ENCODE measurements at regions not wholly inside any gene's neighbourhood (a gene's known extent, or its start where the extent isn't known, plus 50 kb on each side); places are given as distances from the start of the nearest gene placed in this dataset.

DNA sequence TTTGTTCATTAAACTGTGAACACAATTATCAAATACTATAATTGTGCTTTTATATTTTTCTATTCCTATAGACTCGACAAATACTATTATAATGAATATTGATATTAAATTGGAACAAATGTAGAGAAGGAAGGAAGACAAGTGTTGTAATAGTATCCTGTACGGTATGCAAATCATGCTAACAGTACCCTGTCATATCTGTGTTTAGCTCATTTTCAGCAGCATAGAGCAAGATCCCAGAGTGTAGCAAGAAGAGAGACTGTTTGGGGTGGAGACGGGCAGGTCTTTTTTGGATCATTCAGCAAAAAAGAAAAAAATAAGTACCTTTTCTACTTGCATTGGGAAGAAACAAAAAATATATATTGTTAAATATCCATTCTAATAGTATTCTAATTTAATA is 224.1 kb downstream of the TPRG1 start:
- Mint-ChIP-seq H3K27me3 (peaks cover 0 to 1% of the 10 kb centered on the region in 2 donors), H3K4me3 (no peak overlapping the region), H3K27ac (no peak overlapping the region), H3K4me1 (peaks cover 13 to 20% (median 17%) of the 10 kb centered on the region in 4 donors), H3K36me3 (no peaks in the 10 kb centered on the region), H3K9me3 (no peaks in the 10 kb centered on the region)
- Histone ChIP-seq H3K4me1 (ENCODE audit: insufficient read depth, low read length) (peaks cover 13% of the 10 kb centered on the region), H3K27ac (ENCODE audit: low read depth, low read length) (no peak overlapping the region), H3K36me3 (ENCODE audit: insufficient read depth, low read length) (no peaks in the 10 kb centered on the region), H3K9me3 (ENCODE audit: control insufficient read depth in 1 of 2, low read length in 2 of 2) (no peaks in the 10 kb centered on the region), H3K27me3 (ENCODE audit: insufficient read depth, low read length) (no peaks in the 10 kb centered on the region), H3K4me3 (ENCODE audit: low read length in 2 of 2) (no peak overlapping the region)
- CTCF ChIA-PET (ENCODE audit: partially characterized antibody): no interaction called here
- intact Hi-C loops (cut with micrococcal nuclease): no loop called here
- POLR2A ChIA-PET (ENCODE audit: partially characterized antibody): no interaction called here
- no peak for DNase-seq

DNA sequence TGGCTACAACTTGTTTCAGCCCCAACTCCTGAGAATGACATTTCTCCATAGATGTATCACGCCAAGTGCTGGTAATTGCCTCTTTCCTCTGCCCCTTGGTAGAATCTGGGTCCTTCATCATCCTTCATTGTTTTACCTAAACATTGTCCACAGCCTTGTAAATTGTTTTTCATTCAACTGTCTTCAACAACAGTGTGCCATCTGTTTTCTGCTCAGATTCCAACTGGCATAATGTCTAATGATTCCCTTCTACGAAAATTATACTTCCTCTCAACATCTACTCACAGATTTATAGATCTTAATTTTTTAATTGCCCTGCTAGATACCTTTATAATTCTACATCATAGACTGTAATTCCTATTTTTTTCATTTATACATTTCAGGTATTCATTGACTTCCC is 226.9 kb downstream of the TPRG1 start:
- intact Hi-C loops (cut with micrococcal nuclease): no loop called here
- peaks cover 13% of the 10 kb centered on the region for H3K4me1 ChIP-seq (ENCODE audit: insufficient read depth, low read length)
- H3K27me3 ChIP-seq (ENCODE audit: insufficient read depth, low read length): no peaks in the 10 kb centered on the region
- H3K27ac ChIP-seq (ENCODE audit: low read depth, low read length): no peak overlapping the region
- no peaks in the 10 kb centered on the region for H3K36me3 ChIP-seq (ENCODE audit: insufficient read depth, low read length)
- CTCF ChIA-PET (ENCODE audit: partially characterized antibody): no interaction called here
- no peak for DNase-seq
- H3K27ac Mint-ChIP-seq: no peak overlapping the region
- no peaks in the 10 kb centered on the region for H3K36me3 Mint-ChIP-seq
- POLR2A ChIA-PET (ENCODE audit: partially characterized antibody): no interaction called here
- no peaks in the 10 kb centered on the region for H3K9me3 ChIP-seq (ENCODE audit: control insufficient read depth in 1 of 2, low read length in 2 of 2)
- H3K27me3 Mint-ChIP-seq: no peaks in the 10 kb centered on the region
- H3K4me3 Mint-ChIP-seq: no peak overlapping the region
- H3K4me1 Mint-ChIP-seq: peaks cover 11 to 17% (median 16%) of the 10 kb centered on the region in 4 donors
- peaks cover 0 to 2% (median 0%) of the 10 kb centered on the region in 8 donors for H3K9me3 Mint-ChIP-seq
- no peak overlapping the region for H3K4me3 ChIP-seq (ENCODE audit: low read length in 2 of 2)

DNA sequence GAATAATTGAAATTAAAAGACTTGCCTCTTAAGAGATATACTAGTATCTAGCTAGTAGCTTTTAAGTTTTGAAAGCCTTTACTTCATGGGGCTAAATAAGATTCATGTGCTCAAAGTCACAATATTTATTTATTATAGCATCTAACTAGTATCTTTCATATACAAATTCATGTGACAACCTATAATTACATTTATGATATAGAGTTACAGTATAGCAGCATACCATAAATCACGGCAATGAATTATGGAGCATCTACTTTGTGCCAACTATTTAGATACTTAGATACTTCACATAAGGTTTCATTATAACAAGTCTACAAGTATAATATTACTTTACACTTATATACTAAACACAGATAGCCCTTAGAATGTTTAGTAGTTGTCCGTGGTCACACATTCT is 229.4 kb downstream of the TPRG1 start:
- peaks cover 0 to 2% (median 0%) of the 10 kb centered on the region in 8 donors for H3K9me3 Mint-ChIP-seq
- H3K27ac ChIP-seq (ENCODE audit: low read depth, low read length): no peak overlapping the region

DNA sequence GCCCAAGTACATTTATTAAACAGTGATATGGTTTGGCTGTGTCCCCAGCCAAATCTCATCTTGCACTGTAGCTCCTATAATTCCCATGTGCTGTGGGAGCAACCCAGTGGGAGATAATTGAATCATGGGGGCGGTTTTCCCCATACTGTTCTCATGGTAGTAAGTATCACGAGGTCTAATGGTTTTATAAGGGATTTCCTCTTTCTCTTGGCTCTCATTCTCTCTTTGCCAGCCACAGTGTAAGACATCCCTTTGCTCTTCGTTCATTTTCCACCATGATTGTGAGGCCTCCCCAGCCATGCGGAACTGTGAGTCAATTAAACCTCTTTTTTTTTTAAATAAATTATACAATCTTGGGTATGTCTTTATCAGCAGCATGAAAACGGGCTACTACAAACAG is 228.0 kb upstream of the TP63 start:
- intact Hi-C loops (cut with micrococcal nuclease): no loop called here
- Mint-ChIP-seq H3K27me3 (no peaks in the 10 kb centered on the region), H3K4me3 (no peak overlapping the region), H3K27ac (no peak overlapping the region), H3K9me3 (peaks cover 0 to 2% (median 0%) of the 10 kb centered on the region in 8 donors), H3K4me1 (peaks cover 0 to 7% (median 2%) of the 10 kb centered on the region in 4 donors), H3K36me3 (no peaks in the 10 kb centered on the region)
- Histone ChIP-seq H3K9me3 (ENCODE audit: control insufficient read depth in 1 of 2, low read length in 2 of 2) (no peaks in the 10 kb centered on the region), H3K27ac (ENCODE audit: low read depth, low read length) (no peak overlapping the region), H3K27me3 (ENCODE audit: insufficient read depth, low read length) (no peaks in the 10 kb centered on the region), H3K4me3 (ENCODE audit: low read length in 2 of 2) (no peak overlapping the region), H3K36me3 (ENCODE audit: insufficient read depth, low read length) (no peaks in the 10 kb centered on the region), H3K4me1 (ENCODE audit: insufficient read depth, low read length) (no peaks in the 10 kb centered on the region)
- DNase-seq: no peak
- CTCF ChIA-PET (ENCODE audit: partially characterized antibody): interaction anchor here (1.2 kb wide), 1 partner anchor 131 kb away, joined by 3 read pairs; no protein-coding TSS in a partner anchor
- POLR2A ChIA-PET (ENCODE audit: partially characterized antibody): no interaction called here

More for the DNA sequence above, 229.4 kb downstream of the TPRG1 start:
- H3K27me3 ChIP-seq (ENCODE audit: insufficient read depth, low read length): no peaks in the 10 kb centered on the region
- Mint-ChIP-seq H3K27ac (no peak overlapping the region), H3K4me1 (peaks cover 0 to 7% (median 2%) of the 10 kb centered on the region in 4 donors), H3K36me3 (no peaks in the 10 kb centered on the region), H3K4me3 (no peak overlapping the region), H3K27me3 (no peaks in the 10 kb centered on the region)
- ChIA-PET POLR2A (ENCODE audit: partially characterized antibody) (no interaction called here), CTCF (ENCODE audit: partially characterized antibody) (no interaction called here)
- no peak for DNase-seq
- no peak overlapping the region for H3K4me3 ChIP-seq (ENCODE audit: low read length in 2 of 2)
- no peaks in the 10 kb centered on the region for H3K36me3 ChIP-seq (ENCODE audit: insufficient read depth, low read length)
- no peaks in the 10 kb centered on the region for H3K4me1 ChIP-seq (ENCODE audit: insufficient read depth, low read length)
- no peaks in the 10 kb centered on the region for H3K9me3 ChIP-seq (ENCODE audit: control insufficient read depth in 1 of 2, low read length in 2 of 2)
- intact Hi-C loops (cut with micrococcal nuclease): no loop called here

DNA sequence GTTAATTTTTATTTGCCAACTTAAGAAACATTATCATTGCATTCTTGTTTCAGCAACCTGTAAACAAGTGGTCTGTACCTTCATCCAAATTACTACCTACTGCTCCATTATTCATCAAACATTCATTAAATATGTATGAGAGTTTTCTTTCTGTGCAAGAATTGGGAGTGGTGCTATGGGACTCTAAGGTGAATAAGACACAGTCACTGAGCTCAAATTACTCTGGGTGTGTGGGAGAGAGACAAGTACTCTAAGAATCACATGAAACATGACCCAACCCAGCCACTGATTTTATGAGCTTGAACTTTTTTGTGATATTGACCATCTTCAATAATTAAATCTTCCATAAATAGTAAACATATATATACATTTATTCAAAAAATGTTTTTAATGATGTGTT is 227.2 kb upstream of the TP63 start:
- H3K4me1 ChIP-seq (ENCODE audit: insufficient read depth, low read length): no peaks in the 10 kb centered on the region
- H3K27ac Mint-ChIP-seq: no peak overlapping the region
- DNase-seq: no peak
- ChIA-PET POLR2A (ENCODE audit: partially characterized antibody) (no interaction called here), CTCF (ENCODE audit: partially characterized antibody) (interaction anchor here (1.2 kb wide), 1 partner anchor 132 kb away, joined by 3 read pairs; no protein-coding TSS in a partner anchor)
- H3K4me1 Mint-ChIP-seq: peaks cover 0 to 7% (median 2%) of the 10 kb centered on the region in 4 donors
- H3K36me3 ChIP-seq (ENCODE audit: insufficient read depth, low read length): no peaks in the 10 kb centered on the region
- no peaks in the 10 kb centered on the region for H3K36me3 Mint-ChIP-seq
- no peak overlapping the region for H3K4me3 ChIP-seq (ENCODE audit: low read length in 2 of 2)
- H3K27me3 Mint-ChIP-seq: no peaks in the 10 kb centered on the region
- H3K4me3 Mint-ChIP-seq: no peak overlapping the region
- H3K27me3 ChIP-seq (ENCODE audit: insufficient read depth, low read length): no peaks in the 10 kb centered on the region
- intact Hi-C loops (cut with micrococcal nuclease): no loop called here
- no peaks in the 10 kb centered on the region for H3K9me3 ChIP-seq (ENCODE audit: control insufficient read depth in 1 of 2, low read length in 2 of 2)
- H3K9me3 Mint-ChIP-seq: peaks cover 0 to 2% (median 0%) of the 10 kb centered on the region in 8 donors
- no peak overlapping the region for H3K27ac ChIP-seq (ENCODE audit: low read depth, low read length)

DNA sequence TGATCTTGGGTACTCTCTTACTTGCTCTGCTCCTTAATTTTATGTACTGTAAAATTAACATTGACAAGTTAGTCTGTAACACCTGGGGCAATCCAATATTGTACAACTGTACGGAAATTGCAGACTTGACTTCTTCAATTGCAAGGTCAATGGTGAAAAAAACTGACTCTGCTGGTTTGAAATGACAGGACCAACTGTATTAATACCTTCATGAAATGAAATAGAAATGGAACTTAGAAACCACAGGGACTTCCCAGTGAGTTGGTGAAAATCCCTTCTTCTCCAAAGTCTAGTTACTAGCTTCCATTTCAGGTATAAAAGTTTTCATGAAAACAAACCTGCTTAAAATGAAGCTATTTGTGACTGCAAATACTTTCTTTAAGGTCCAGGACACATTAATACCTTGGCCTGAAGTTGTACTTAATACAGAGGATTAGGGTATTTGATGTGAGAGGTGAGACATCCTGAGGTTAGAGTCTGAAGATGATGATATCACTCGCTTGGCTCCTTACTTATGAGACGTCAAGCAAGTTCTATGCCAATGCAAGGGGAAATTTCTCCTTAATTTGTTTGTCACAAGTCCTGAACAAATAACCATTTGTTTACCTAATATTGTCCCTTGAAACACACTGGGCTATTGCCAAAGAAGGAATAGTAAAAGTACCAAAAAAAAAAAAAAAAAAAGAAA is 226.2 kb upstream of the TP63 start:
- Mint-ChIP-seq H3K27ac (no peak overlapping the region), H3K9me3 (peaks cover 0 to 2% (median 0%) of the 10 kb centered on the region in 8 donors), H3K36me3 (no peaks in the 10 kb centered on the region), H3K4me1 (peaks cover 0 to 7% (median 2%) of the 10 kb centered on the region in 4 donors), H3K27me3 (no peaks in the 10 kb centered on the region), H3K4me3 (no peak overlapping the region)
- Histone ChIP-seq H3K4me3 (ENCODE audit: low read length in 2 of 2) (no peak overlapping the region), H3K36me3 (ENCODE audit: insufficient read depth, low read length) (no peaks in the 10 kb centered on the region), H3K27me3 (ENCODE audit: insufficient read depth, low read length) (no peaks in the 10 kb centered on the region), H3K9me3 (ENCODE audit: control insufficient read depth in 1 of 2, low read length in 2 of 2) (no peaks in the 10 kb centered on the region), H3K27ac (ENCODE audit: low read depth, low read length) (no peak overlapping the region), H3K4me1 (ENCODE audit: insufficient read depth, low read length) (no peaks in the 10 kb centered on the region)
- POLR2A ChIA-PET (ENCODE audit: partially characterized antibody): no interaction called here
- CTCF ChIA-PET (ENCODE audit: partially characterized antibody): interaction anchor here (1.2 kb wide), 1 partner anchor 133 kb away, joined by 3 read pairs; no protein-coding TSS in a partner anchor
- no peak for DNase-seq
- intact Hi-C loops (cut with micrococcal nuclease): no loop called here

DNA sequence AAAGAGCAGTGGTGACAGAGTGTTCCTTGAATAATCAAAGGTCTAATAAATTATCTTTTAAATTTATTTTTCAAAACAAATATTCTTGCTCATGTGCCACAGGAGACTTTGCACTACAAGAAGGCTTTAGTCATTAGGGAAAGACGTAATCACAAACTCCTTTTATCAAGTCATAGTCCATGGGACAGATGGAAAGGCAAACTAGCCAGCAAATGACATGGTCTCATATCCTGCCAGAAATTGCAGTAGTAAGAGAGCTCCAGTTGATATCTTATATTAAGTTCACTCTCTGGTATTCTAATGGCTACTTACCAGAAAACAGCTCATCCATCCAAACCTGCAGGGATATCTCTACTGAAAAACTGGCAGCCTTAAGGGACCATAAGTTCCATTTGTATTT is 225.0 kb upstream of the TP63 start:
- CTCF ChIA-PET (ENCODE audit: partially characterized antibody): no interaction called here
- H3K9me3 Mint-ChIP-seq: peaks cover 0 to 2% (median 0%) of the 10 kb centered on the region in 8 donors

More for the DNA sequence above, 225.0 kb upstream of the TP63 start:
- intact Hi-C loops (cut with micrococcal nuclease): no loop called here
- no peak overlapping the region for H3K4me3 Mint-ChIP-seq
- no peaks in the 10 kb centered on the region for H3K9me3 ChIP-seq (ENCODE audit: control insufficient read depth in 1 of 2, low read length in 2 of 2)
- DNase-seq: no peak
- H3K27me3 Mint-ChIP-seq: no peaks in the 10 kb centered on the region
- H3K36me3 ChIP-seq (ENCODE audit: insufficient read depth, low read length): no peaks in the 10 kb centered on the region
- H3K4me3 ChIP-seq (ENCODE audit: low read length in 2 of 2): no peak overlapping the region
- no peak overlapping the region for H3K27ac ChIP-seq (ENCODE audit: low read depth, low read length)
- H3K27ac Mint-ChIP-seq: no peak overlapping the region
- no peaks in the 10 kb centered on the region for H3K36me3 Mint-ChIP-seq
- POLR2A ChIA-PET (ENCODE audit: partially characterized antibody): interaction anchor here (0.8 kb wide), 1 partner anchor 174 kb away, joined by 3 read pairs; no protein-coding TSS in a partner anchor
- H3K27me3 ChIP-seq (ENCODE audit: insufficient read depth, low read length): no peaks in the 10 kb centered on the region
- H3K4me1 ChIP-seq (ENCODE audit: insufficient read depth, low read length): no peaks in the 10 kb centered on the region
- H3K4me1 Mint-ChIP-seq: peaks cover 0 to 7% (median 2%) of the 10 kb centered on the region in 4 donors
